ENCODE measurements at regions not wholly inside any gene's neighbourhood (a gene's known extent, or its start where the extent isn't known, plus 50 kb on each side); places are given as distances from the start of the nearest gene placed in this dataset.

DNA sequence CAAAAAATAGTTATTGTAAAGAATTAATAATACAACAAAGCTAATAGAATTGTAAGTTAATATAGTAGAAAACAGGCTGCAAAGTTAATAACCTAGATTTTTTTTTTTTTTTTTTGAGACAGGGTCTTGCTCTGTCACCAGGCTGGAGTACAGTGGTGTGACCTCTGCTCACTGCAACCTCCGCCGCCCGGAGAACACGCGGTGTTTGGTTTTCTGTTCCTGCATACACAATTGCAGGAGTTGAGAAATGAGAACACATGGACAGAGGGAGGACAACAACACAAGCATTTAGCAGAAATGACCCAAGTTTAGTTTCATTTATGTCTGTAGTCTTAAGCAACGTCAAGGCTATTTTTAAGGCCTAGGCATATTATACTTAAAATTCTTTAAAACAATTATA lies 145.9 kb upstream of the PCDH10 start:
- Histone ChIP-seq H3K9me3 (ENCODE audit: control insufficient read depth, insufficient read depth, low read length) (no peaks in the 10 kb centered on the region; the same call in none of the 2 replicates), H3K4me3 (ENCODE audit: low read depth, low read length) (no peak overlapping the region), H3K27ac (ENCODE audit: low read depth, low read length) (no peak overlapping the region), H3K27me3 (ENCODE audit: control insufficient read depth, insufficient read depth, low read length) (no peaks in the 10 kb centered on the region)
- DNase-seq (ENCODE audit: low read depth, low spot score) = no peak
- POLR2A ChIA-PET = no interaction called here
- CTCF ChIA-PET = no interaction called here
- no peak for TF ChIP-seq CTCF (IDR thresholded peaks at IDR 0.05; ENCODE audit: low read depth, low read length)

DNA sequence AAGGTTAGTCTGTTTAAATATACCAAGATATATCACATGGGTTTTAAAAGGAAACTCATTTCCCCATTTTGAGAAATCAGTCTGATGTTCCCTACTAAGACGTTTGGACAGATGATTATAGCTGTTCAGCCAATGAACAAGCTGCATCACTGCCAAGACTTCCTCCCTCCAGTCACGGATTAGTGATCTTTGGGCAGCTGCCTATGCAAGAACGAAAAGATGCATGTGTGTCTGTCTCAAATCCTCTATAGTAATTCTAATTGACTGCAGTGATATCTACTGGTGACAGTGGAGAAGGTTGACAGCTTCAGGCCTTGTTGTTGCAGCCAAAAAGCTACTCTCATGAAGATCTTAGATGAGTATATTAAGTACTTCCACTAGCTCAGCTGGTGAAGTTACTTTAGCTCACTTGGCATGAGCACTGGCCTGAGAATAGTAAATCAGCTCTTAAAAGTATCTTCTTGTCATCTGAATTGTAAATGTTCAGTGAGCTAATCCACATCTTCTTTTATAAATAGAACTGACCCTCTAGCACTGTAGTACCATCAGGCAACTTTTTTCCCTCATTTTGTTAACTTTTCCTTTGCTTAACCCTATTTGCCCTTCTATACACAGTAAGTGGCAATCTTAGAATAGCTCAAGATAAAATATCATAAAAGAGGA lies 134.5 kb upstream of the PCDH10 start:
- DNase-seq (ENCODE audit: low read depth, low spot score) = no peak
- ChIA-PET POLR2A (no interaction called here), CTCF (no interaction called here)
- Histone ChIP-seq H3K27me3 (ENCODE audit: control insufficient read depth, insufficient read depth, low read length) (no peaks in the 10 kb centered on the region), H3K4me3 (ENCODE audit: low read depth, low read length) (no peak overlapping the region), H3K27ac (ENCODE audit: low read depth, low read length) (no peak overlapping the region), H3K9me3 (ENCODE audit: control insufficient read depth, insufficient read depth, low read length) (no peaks in the 10 kb centered on the region)
- no peak for TF ChIP-seq CTCF (IDR thresholded peaks at IDR 0.05; ENCODE audit: low read depth, low read length)

- no peak for DNase-seq (ENCODE audit: low read depth, low spot score)
- CTCF ChIA-PET = no interaction called here
- POLR2A ChIA-PET = no interaction called here
- Histone ChIP-seq H3K9me3 (ENCODE audit: control insufficient read depth, insufficient read depth, low read length) (peaks cover 7% of the 10 kb centered on the region; the same call in 1 of the 2 replicates), H3K4me3 (ENCODE audit: low read depth, low read length) (no peak overlapping the region), H3K27me3 (ENCODE audit: control insufficient read depth, insufficient read depth, low read length) (no peaks in the 10 kb centered on the region), H3K27ac (ENCODE audit: low read depth, low read length) (no peak overlapping the region)
- no peak for TF ChIP-seq CTCF (IDR thresholded peaks at IDR 0.05; ENCODE audit: low read depth, low read length)
Measured at GRCh38 chr4:133045288-133045687, 103.8 kb upstream of the PCDH10 start.

DNA sequence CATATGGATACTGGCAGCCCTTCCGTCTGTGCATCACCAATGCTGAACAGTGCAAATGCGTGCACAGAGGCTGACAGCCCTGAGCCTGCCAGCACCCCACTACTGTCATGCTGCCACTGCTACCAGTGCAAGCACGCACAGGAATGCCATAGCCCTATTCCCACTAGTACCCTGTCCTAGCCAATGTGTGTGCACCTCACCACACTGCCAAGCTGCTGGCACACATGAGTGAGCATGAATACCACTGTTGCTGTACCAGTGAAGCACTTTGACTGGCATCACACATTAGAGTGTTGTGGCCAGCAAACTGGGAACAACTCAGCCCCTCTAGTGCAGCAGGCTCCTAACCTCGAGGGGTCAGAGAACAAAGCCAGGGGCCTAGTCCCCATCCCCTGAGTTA lies 102.9 kb upstream of the PCDH10 start:
- Histone ChIP-seq H3K27ac (ENCODE audit: low read depth, low read length) (no peak overlapping the region), H3K9me3 (ENCODE audit: control insufficient read depth, insufficient read depth, low read length) (peaks cover 7% of the 10 kb centered on the region; the same call in 1 of the 2 replicates), H3K27me3 (ENCODE audit: control insufficient read depth, insufficient read depth, low read length) (no peaks in the 10 kb centered on the region), H3K4me3 (ENCODE audit: low read depth, low read length) (no peak overlapping the region)
- TF ChIP-seq CTCF (IDR thresholded peaks at IDR 0.05; ENCODE audit: low read depth, low read length) = no peak
- CTCF ChIA-PET = no interaction called here
- POLR2A ChIA-PET = no interaction called here
- no peak for DNase-seq (ENCODE audit: low read depth, low spot score)

- ChIA-PET CTCF (no interaction called here), POLR2A (no interaction called here)
- DNase-seq (ENCODE audit: low read depth, low spot score) = no peak
- Histone ChIP-seq H3K4me3 (ENCODE audit: low read depth, low read length) (no peak overlapping the region), H3K27ac (ENCODE audit: low read depth, low read length) (no peak overlapping the region), H3K9me3 (ENCODE audit: control insufficient read depth, insufficient read depth, low read length) (no peaks in the 10 kb centered on the region), H3K27me3 (ENCODE audit: control insufficient read depth, insufficient read depth, low read length) (no peaks in the 10 kb centered on the region)
- TF ChIP-seq CTCF (IDR thresholded peaks at IDR 0.05; ENCODE audit: low read depth, low read length) = no peak
Measured at GRCh38 chr4:133058701-133059100, 90.4 kb upstream of the PCDH10 start.

Data from AG04450 (cell line).